Ascending aorta (tissue), 2 donors: ENCODE measurements at regions not wholly inside any gene's neighbourhood (a gene's known extent, or its start where the extent isn't known, plus 50 kb on each side); places are given as distances from the start of the nearest gene placed in this dataset.
A peak's percentile ranks its signal among the peaks of the same experiment; 100 is the strongest.

Source experiments
- DNase-seq, 2 donors: peaks; one replicate each; pipeline ENCODE4 v3.0.0-alpha.2; 2019; ENCODE audit warnings: low spot score in 2 of 2
- H3K27ac ChIP-seq, 2 donors: fragments of 200-600 bp; sonication (generic); one replicate each; pipeline ENCODE4 v1.5.1; 2016 to 2017; ENCODE audit warnings: mild to moderate bottlenecking in 1 of 2
- H3K27me3 ChIP-seq: fragments of 200-600 bp; sonication (generic); one replicate; pipeline ENCODE4 v1.5.1; 2017
- H3K36me3 ChIP-seq, 2 donors: fragments of 200-600 bp; sonication (generic); one replicate each; pipeline ENCODE4 v1.5.1; 2016
- H3K4me1 ChIP-seq, 2 donors: fragments of 200-600 bp; sonication (generic); one replicate each; pipeline ENCODE4 v1.5.1; 2016 to 2017; ENCODE audit warnings: mild to moderate bottlenecking in 1 of 2
- H3K4me3 ChIP-seq, 2 donors: fragments of 200-600 bp; sonication (generic); one replicate each; pipeline ENCODE4 v1.5.1; 2016 to 2017; ENCODE audit warnings: mild to moderate bottlenecking in 1 of 2
- H3K9me3 ChIP-seq, 2 donors: fragments of 200-600 bp; sonication (generic); one replicate each; pipeline ENCODE4 v1.5.1; 2016
- intact Hi-C: fragments of 100-400 bp; cut with DNase I; formaldehyde crosslinking; loops from one replicate; pipeline ENCODE4 v1.15.1; 2023
- TF ChIP-seq, protein P1 (sequence below), 3 experiments: fragments of 200-600 bp in 2 of 3; fragments of 450-650 bp in 1 of 3; sonication (generic) in 2 of 3; IDR thresholded peaks; one replicate each; pipeline ENCODE4 v1.5.1; 2016 to 2019; ENCODE audit warnings: antibody characterized with exemption in 3 of 3, mild to moderate bottlenecking in 1 of 3, moderate library complexity in 1 of 3

DNA sequence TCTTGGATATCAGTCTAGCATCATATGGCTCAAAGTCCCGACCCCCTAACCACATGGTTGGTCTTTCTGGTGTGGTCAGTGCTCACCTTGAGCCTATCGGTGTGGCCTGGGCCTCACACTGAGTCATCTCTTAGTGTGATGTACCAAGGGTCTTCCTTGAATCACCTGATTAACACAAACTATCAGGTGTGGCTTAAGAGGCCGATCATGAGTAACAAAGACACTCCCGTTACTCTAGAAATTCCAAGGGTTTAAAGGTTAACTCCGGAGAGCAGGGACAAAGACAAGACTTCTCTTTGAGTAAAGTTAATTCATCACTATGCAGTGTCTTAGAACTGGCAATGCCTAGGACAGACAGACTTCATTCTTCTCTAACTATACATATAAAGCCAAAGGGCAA is 52.3 kb upstream of the ARMC3 start:
- Histone ChIP-seq H3K27me3 (no peaks in the 10 kb centered on the region), H3K9me3 (no peaks in the 10 kb centered on the region), H3K27ac (no peak overlapping the region), H3K4me3 (no peak overlapping the region), H3K4me1 (no peaks in the 10 kb centered on the region), H3K36me3 (no peaks in the 10 kb centered on the region)
- TF ChIP-seq, protein P1, sequence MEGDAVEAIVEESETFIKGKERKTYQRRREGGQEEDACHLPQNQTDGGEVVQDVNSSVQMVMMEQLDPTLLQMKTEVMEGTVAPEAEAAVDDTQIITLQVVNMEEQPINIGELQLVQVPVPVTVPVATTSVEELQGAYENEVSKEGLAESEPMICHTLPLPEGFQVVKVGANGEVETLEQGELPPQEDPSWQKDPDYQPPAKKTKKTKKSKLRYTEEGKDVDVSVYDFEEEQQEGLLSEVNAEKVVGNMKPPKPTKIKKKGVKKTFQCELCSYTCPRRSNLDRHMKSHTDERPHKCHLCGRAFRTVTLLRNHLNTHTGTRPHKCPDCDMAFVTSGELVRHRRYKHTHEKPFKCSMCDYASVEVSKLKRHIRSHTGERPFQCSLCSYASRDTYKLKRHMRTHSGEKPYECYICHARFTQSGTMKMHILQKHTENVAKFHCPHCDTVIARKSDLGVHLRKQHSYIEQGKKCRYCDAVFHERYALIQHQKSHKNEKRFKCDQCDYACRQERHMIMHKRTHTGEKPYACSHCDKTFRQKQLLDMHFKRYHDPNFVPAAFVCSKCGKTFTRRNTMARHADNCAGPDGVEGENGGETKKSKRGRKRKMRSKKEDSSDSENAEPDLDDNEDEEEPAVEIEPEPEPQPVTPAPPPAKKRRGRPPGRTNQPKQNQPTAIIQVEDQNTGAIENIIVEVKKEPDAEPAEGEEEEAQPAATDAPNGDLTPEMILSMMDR (IDR thresholded peaks at IDR 0.05), result no peak
- intact Hi-C loops, result no loop called here
- no peak for DNase-seq

DNA sequence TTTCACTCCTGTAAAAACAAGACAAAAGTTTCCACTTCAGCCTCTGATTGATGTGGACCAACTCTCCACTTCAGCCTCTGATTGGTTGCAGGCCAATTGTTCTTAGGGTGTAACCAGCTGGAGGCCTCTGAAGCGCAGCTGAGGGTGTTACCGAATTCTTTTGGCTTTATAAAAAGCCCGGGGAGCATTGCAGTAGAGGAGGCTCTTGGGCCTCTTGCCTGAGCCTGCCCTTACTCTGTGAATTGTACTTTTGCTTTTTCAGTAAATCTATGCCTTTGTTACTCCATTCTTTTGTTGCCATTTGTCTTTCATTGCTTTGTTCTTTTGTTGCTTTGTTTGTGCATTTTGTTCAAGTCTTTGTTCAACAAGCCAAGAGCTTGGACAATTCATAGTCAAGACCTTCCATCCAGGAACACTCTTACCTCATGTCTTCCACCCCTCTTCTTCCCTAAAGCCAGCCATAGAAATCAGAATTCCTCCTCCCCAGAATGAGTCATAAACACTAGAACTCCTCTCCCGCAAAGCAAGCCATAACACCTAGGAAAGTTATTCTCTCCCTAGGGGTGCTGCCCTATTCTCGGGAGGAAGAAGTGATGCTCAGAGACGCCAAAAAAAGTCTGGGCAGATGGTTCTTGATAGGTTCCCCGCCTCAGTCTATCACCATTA is 53.5 kb upstream of the ARMC3 start:
- Histone ChIP-seq H3K9me3 (no peaks in the 10 kb centered on the region), H3K27me3 (no peaks in the 10 kb centered on the region), H3K4me3 (no peak overlapping the region), H3K36me3 (no peaks in the 10 kb centered on the region), H3K4me1 (no peaks in the 10 kb centered on the region), H3K27ac (no peak overlapping the region)
- intact Hi-C loops, result no loop called here
- DNase-seq, result no peak
- TF ChIP-seq, protein P1 (IDR thresholded peaks at IDR 0.05), result no peak

DNA sequence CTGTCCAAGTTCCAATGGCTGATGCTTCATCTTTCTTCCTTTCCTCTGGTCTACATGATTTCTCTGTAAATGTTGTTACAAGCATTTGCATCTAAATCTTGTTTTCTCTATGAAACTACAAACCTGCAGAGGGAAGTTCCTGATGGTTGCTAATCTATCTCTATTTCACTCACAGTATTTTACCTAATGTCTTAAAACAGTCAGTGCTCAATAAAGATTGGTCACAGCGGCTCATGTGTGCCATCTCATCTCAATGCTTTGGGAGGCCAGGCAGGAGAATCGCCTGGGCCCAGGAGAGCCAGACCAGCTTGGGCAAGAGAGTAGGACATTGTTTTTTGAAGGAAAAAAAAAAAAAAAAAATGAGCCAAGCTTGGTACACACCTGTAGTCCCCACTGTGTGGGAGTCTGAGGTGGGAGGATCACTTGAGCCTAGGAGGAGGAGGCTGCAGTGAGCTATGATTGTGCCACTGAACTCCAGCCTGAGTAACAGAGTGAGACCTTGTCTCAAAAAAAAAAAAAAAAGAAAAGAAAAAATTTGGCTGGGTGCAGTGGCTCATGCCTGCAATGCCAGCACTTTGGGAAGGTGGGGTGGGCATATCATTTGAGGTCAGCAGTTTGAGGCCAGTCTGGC is 71.3 kb upstream of the ARMC3 start:
- no peak overlapping the region for H3K27ac ChIP-seq
- intact Hi-C loops, result loop anchor here (10.0 kb wide), 2 partner anchors 238 to 542 kb away; partner anchors contain the start of genes COMMD3 and MSRB2
- TF ChIP-seq, protein P1 (IDR thresholded peaks at IDR 0.05), result no peak
- peaks cover 7 to 12% of the 10 kb centered on the region in 2 donors for H3K4me1 ChIP-seq
- no peak overlapping the region for H3K4me3 ChIP-seq
- no peaks in the 10 kb centered on the region for H3K27me3 ChIP-seq
- no peaks in the 10 kb centered on the region for H3K36me3 ChIP-seq
- DNase-seq, result no peak
- no peaks in the 10 kb centered on the region for H3K9me3 ChIP-seq

DNA sequence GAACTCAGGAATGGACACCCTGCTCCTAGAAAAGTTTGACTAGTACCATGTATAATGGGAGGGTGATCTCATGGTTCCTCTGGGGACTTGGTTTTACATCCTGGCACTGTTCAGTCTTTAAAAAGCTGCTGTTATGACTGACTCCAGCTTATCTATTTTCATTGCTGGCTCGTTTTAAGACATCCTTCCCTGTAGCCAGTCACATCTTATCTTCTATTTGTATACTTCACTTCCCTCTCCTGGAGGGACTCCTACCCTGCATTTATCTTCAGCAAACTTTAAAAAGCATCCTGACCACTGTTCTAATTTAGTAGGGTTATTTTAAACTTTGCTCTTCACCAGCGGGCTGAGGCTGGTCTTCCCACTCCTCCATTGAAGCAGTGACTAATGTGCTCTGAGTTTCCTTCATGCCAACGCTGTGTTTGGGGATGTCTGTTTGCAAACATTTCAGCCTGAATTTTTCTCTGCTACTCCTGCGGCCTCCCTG is 72.9 kb upstream of the ARMC3 start:
- H3K4me3 ChIP-seq, result no peak overlapping the region
- H3K27ac ChIP-seq, result peak overlapping the region; percentile 27 to 39
- H3K4me1 ChIP-seq, result peaks cover 7 to 21% of the 10 kb centered on the region in 2 donors
- intact Hi-C loops, result loop anchor here (10.0 kb wide), 2 partner anchors 240 to 540 kb away; partner anchors contain the start of genes COMMD3 and MSRB2
- no peak for DNase-seq
- H3K36me3 ChIP-seq, result no peaks in the 10 kb centered on the region
- no peaks in the 10 kb centered on the region for H3K27me3 ChIP-seq
- H3K9me3 ChIP-seq, result no peaks in the 10 kb centered on the region
- TF ChIP-seq, protein P1 (IDR thresholded peaks at IDR 0.05), result peak in 2 of 3 experiments; percentile 13 to 35

DNA sequence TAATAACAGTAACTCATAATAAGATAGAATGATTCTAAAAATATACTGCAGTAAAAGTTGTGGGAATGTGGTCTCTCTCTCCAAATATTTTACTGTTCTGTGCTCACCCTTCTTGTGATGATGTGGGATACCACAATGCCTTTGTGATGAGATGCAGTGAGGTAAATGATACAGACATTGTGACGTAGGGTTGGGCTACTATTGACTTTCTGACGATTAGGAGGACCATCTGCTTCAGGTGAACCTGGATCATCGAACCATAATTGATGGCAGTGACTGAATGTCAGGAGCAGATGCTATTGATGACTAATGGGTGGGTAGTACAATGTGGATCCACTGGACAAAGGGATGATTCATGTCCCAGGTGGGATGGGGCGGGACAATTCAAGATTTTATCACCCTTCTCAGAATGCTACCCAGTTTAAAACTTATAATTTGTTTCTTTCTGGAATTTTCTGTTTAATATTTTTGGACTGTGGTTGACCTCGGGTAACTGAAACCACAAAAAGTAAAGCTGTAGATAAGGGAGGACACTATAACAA is 73.9 kb upstream of the ARMC3 start:
- intact Hi-C loops, result loop anchor here (10.0 kb wide), 2 partner anchors 241 to 539 kb away; partner anchors contain the start of genes COMMD3 and MSRB2
- DNase-seq, result no peak
- H3K4me3 ChIP-seq, result no peak overlapping the region
- H3K9me3 ChIP-seq, result no peaks in the 10 kb centered on the region
- peak overlapping the region in 1 of 2 donors; percentile 27 for H3K27ac ChIP-seq
- peaks cover 7 to 28% of the 10 kb centered on the region in 2 donors for H3K4me1 ChIP-seq
- no peaks in the 10 kb centered on the region for H3K36me3 ChIP-seq
- TF ChIP-seq, protein P1 (IDR thresholded peaks at IDR 0.05), result no peak
- no peaks in the 10 kb centered on the region for H3K27me3 ChIP-seq
